Amniotic epithelial cell (primary cell): ENCODE measurements at regions not wholly inside any gene's neighbourhood (a gene's known extent, or its start where the extent isn't known, plus 50 kb on each side); places are given as distances from the start of the nearest gene placed in this dataset.

Experiments used
- DNase-seq: peaks from one replicate; pipeline ENCODE4 v3.0.0-alpha.2; 2010; ENCODE audit warnings: low read depth

DNA sequence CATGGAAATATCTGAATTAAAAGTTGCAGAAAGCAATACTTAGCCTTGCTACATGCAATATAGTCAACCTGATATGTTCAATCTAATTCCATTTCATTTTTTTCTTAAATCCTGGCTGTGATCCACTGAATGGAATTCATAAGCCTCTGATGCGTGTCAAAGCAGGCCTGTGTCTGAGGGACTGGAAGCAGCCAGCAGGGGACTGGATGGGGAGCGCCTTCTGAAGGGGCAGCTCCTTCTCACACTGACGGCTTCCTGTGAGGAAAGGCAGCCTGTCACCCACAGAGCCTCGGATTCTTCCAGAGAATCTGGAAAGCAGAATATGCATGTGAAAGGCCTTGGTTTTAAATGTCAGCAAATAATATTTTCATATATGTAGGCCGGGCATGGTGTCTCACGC is 73.5 kb downstream of the KCNF1 start:
- no peak for DNase-seq

DNA sequence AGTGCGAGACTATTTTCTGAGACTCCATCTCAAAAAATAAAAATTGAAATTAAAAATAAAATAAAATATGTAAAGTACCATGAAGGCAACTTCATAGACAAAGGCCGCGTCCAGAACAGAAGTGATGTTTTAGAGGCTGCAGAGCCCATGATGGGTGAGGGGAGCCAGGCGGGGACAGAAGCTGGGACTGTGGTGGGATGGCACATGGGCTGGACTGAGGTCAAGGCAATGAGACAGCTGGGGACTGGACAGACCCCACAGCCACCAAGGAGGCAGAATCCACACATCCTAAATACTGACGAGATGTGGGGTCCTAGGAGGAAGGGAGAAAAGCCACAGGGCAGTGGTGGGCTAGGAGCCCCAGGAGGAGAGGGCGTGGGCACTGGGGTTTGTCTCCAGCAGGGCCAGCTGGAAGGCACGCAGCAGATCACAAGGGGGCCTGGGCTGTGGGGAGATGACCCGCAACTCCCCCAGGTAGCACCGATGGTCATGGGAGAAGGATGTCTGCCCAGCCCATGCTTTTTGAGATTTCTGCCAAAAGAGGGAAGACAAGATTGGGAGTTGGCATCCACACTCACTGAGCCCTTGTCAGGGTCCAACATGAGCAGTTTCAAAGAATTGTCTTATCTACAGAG is 74.3 kb downstream of the KCNF1 start:
- no peak for DNase-seq

DNA sequence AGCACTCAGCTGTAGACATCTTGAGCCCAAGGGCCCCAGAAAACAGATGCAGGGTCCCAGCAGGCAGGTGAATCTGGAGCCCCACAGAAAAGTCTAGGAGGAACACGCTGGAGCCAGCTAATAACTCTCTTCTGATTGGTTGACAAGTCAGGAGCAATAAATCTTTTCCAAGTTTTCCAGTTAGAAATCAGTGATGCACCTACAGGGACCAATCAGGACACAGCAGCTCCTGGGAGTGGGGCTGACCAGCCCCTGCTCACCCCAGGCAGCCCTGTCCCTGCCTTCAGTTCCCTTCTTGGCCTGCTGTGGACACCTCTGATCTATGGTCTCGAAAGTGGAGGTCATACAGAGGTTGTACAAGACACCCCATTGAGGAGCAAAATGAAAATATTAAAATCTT is 75.7 kb downstream of the KCNF1 start:
- DNase-seq: no peak

DNA sequence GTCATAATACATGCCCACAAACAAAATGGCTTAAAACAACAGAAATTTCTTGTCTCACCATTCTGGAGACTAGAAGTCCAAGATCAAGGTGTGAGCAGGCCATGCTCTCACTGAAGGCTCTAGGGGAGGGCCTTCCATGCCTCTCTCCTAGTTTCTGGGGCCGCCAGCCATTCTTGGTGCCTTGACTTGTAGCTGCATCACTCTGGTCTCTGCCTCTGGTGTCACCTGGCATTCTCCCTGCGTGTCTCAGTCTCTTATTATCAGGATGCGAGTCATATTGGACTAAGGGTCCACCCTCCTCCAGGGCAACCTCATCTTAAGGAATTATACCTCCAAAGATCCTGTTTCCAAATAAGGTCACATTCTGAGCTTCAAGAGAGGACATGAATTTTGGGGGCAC is 76.1 kb downstream of the KCNF1 start:
- no peak for DNase-seq

DNA sequence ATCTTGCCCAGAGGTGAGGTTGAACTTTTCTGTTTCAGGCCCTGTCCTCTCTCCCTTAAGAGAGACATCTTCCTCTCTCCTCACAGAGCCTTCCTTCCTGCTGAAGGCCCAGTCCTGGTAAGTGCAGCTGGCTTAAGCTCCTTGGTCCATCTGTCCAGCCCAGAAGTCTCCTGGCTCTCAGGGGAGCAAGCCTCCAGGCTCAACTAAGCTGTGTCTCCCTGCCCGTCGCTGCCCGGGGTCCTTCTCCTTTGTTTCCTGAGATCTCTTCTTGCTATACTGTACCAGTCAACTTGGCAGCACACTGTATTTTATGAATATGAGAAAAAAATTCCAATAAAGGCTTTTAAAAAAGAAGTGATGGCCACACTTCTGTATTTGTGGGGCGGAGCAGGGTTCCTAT is 77.4 kb downstream of the KCNF1 start:
- no peak for DNase-seq

DNA sequence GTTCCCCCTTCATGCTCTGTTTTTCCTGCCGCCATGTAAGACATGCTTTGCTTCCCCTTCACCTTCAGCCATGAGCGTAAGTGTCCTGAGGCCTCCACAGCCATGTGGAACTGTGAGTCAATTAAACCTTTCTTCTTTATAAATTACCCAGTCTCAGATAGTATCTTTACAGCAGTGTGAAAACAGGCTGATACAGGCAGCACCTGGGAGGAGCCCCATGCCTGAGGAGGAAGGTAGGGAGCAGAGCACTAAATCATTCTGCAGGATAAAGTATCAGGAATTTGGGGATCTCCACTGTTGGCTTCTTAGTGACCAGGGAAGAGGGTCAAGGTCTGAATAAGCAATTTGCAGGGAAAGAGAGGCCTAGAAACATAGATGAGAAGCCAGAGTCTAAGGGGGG is 78.0 kb downstream of the KCNF1 start:
- DNase-seq: no peak

DNA sequence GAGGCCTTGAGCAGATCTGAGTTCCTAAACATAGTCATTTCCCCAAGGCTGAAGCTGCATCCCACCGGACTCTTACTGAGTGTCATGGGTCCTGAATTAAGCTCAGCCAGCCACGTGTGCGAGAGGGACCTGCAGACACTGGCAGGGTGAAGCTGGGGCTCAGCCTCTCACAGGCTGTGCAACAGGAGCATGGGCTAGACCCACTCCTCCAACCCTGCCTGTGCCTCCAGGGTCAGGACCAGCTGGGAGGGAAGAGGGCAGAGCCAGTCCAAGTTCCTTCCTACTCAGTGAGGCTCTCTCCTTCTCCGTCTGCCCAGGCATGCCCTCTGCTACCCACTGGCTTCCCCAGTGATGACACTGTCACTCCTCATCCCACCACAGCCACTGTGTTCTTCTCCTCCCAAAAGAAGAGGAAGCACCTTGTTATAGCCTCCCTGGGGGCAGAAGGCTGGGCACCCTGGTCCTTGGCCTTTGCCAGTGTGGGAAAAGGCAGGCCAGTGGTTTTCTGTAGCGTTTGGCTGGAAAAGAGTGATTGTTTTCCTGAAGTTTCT is 78.9 kb downstream of the KCNF1 start:
- no peak for DNase-seq

DNA sequence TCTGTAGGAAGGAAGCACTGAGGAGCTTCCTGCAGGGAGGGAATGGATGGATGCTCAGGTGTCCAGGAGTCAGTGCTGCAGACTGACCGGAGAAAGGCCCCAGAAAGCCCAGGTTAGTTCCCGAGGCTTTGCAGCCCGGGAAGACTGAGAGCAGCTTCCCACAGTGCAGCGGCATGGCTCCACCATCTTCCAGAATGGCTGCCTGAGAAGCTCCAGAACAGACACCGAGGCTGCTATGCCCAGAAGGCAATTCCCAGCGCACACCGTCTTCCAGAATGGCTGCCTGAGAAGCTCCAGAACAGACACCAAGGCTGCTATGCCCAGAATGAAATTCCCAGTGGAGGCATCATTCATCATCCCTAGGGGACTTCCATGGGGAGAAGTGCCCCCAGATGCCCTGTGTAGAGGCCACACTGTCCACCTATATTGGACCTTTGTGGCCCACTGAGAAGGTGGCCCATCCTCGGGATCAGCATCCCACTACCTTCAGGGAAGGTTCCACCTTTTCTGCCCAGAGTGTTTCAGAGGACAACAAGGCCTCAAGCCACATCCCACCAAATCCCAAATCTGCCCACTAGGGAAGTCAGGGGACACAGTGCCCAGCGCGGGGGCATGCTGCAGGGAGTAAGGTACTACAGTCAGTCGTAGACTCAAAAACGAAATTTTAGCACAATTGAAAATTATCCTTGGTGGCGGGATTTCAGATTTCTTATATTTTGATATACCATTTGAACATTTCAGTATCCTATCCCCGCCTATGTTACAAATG is 80.5 kb downstream of the KCNF1 start:
- DNase-seq: no peak

DNA sequence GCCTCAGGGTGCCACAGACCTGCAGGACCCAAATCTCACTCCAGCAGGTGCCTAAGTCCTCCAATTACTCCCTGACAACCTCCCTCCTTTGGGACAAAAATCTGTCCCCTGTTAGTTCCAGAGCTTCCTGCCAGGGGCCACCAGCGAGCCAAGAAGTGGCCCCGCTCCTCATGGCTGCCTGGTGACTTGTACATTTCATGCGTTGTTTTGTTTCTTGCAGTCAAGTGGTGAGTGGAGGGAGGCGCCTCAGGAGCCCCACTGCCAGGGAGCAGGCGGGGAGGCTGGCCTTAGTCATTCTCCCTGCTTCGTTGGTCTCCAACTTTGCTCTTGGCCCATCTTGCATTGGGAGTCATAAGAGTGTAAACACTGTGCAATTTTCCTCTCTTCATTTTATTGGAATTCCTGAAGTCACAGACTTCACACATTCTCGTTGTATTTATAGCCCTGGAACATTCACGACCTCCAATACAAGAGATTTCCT is 81.3 kb downstream of the KCNF1 start:
- no peak for DNase-seq

DNA sequence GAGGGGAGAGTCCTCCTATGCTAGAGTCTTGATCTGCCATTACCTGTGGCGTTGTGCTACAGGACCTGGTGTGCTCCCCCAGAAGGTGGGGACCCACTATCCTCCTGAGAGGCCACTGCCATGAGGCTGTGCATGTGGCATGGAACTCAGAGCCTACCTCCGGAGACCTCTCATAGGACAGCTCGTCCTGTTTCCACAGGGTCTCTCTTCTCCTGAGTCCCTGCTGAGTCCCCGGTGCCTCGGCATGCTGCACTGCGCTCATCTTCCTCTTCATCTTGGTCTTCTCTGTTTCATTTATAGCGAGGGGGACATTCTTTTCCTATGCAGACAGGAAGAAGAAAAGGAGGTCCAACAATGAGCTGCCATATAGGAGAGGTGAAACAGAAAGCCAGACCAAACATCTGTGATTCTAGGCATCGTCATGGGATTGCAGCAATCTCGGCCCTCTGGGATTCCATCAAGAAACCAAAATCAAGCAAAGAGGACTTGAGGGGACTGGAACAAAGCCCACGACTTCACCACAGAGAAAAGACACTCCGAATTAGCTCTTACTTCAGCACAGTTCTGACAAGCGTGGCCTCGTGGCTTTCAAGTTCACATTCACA is 83.7 kb downstream of the KCNF1 start:
- DNase-seq: no peak

DNA sequence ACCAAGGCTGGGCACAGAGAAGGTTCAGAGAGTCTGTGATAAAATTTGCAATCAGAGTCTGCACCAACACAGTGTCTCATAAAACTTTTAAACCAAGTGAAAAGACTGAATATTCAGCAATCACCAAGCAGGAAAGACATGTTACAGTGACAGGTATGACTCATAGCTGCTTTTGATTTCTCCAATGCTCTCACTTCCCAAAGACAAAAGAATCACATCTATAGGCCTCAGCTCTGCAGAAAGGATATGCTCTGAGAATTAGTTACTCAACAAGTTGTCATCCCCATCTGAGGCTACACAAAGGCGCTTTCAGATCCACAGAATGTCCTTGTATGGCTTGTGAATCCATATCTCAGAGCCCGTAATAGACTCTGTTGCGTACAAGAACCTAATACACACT is 92.5 kb downstream of the KCNF1 start:
- peak; percentile 7 for DNase-seq

DNA sequence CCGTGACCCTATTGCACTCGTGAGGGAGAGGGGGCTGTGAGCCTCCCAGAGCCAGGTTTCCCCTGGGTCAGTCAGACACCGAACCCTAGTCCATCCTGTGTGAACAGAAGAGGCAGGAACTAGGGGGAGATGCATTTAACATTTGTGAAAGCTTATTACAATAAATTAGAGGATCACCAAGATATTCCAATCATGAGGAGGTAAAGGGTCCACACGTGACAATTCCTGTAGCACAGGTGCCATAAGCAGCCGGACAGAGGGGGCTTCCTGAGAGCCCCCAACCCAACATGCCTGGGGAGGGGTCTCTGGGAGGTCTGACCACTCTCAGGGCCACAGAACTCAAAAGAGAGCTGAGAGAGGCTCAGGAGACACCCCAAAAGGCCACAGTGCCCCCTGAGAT is 93.3 kb downstream of the KCNF1 start:
- DNase-seq: no peak

DNA sequence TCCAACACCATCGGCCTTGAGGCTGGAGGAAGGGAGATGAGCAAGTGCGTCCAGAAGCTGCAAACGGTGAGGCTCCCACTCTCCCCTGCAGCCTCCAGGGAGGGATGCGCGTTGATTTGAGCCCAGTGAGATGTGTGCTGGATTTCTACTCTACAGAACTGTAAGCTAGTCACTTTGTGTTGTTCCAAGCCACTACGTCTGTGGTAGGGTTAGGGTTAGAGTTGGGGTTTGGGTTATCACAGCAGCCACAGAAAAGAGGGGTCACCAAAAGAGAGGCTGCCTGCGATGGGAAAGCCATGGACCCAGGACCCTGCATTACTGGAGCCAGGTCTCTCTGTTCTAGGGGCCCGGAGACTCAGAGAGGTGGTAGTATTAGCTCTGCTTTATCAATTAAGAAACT is 94.5 kb downstream of the KCNF1 start:
- DNase-seq: no peak

DNA sequence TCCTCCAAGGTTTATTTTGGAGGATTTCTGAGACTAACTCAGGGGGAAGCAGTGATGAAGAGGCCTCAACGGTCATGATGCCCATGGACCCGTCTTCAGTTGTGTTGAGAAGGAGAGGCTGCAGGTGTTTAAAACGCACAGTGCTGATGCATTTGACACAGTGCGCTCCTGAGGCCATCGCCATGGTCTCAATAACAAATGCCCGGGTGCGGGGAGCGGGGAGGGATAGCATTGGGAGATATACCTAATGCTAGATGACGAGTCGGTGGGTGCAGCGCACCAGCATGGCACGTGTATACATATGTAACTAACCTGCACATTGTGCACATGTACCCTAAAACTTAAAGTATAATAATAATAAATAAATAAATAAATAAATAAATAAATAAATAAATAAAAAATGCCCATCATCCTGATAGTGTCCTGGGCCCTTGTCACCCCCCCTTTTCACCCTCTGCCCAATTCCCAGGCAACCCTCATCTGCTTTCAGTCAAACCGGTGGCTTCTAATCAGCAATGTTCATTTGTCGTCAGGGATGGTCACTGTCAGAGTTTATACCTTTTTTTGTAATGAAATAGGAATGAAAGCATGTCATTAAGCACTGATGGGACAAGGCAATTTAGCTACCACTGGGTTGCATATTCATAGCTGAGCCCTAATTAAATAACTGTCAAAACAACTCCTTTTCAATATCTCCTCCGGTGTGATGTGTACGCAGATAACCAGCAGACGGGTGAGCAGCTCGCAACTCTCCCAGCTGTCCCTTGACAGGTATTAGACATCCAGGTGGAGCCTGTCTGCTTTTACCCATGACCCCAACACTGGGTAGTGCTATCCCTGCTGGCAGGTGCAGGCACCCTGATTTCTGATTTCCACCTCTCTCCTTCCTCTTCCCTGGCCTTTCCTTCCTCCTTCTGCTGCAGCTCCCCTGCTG is 95.9 kb downstream of the KCNF1 start:
- DNase-seq: no peak

DNA sequence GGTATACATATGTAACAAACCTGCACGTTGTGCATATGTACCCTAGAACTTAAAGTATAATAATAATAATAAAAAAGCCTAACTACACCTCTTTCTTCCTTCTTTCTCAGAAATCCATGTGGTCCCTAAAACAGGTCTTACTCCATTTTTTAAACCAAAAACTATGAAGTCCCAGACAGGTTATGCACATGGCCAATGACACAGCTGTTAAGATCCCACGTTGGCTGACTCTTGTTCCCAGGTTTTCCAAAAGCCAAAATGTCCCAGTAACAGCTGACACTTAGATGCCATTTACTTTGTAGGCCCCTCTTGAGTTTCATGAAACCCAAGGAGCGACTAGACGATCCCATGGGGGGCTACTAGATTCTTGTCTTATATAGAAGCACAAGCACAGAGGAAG is 97.0 kb downstream of the KCNF1 start:
- no peak for DNase-seq

DNA sequence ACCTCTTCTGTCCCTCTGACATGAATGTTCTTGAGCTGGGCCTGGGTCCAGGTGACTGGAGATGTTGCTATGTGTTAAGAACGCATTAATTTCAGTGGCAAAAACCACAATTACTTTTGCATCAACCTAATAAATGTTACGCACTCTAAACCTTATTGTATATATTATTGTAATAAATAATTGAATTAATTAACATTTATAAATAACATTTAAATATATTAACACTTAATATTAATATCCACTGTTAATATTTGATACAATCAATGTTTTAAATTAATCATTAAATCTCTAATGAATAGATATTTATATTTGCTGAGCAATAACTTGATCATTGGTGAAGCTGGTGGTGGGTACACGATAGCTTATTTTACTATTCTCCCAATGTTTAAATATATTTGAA is 97.4 kb downstream of the KCNF1 start:
- no peak for DNase-seq

DNA sequence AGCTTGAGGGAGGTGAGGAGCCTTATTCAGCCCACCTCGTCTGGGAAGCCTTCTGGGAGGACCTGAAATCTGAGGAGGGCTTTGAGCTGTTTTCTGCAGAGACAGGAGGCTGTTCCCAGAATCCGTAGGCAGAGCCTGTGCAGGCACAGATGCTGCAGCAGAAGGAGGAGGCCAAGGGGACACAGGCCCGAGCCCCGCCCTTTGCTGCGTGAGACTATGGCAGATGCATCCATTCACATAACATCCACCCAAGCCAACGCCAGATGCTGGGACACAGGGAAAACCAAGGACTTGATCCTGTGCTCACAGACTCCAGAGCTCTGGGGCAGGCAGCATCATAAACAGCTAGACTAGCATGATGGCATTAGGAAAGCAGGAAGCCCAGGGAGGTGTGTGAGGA is 98.2 kb downstream of the KCNF1 start:
- DNase-seq: no peak

DNA sequence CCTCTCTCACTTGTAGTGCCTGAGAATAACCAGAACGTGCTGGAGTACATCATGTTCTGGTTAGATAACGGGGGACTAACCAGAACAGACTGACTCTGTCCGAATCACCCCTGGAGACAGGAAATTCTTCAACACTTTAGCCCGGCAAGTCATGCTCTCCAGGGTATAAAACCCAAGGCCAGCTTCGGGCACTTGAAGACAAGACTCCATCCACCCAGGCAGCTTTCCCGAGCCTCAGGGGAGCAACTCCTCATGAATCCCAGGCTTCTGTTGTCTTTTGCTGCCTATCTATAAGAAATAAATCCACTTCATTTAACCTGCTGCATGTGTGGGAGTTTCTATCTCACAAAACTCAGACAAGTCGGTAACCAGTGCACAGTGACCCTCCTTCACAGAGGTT is 99.6 kb downstream of the KCNF1 start:
- no peak for DNase-seq

DNA sequence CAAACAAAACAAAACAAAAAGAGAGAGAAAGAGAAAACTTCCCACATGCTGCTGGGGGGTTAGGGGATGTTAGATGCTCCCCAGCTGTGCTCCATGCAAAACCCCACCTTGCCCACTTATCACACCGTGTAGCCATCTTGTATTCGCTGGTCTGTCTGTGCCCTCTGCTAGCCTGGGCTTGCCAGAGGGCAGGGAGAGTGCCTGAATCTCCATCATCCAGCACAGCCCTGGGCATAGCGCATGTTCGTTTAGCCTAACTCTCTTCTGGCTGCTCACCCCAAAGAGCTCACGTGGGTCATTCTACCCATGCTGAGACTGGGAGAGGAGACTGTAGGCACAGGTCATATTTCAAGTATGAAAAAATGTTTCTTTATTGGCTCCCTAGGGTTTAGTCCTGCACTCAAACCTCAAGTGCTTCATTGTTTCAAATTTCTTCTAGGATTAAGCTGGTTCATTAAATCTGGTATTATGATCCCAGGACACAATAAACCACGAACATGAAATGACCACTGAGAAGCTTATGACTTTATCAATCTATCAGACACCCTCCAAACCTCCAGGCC is 100.5 kb downstream of the KCNF1 start:
- no peak for DNase-seq

DNA sequence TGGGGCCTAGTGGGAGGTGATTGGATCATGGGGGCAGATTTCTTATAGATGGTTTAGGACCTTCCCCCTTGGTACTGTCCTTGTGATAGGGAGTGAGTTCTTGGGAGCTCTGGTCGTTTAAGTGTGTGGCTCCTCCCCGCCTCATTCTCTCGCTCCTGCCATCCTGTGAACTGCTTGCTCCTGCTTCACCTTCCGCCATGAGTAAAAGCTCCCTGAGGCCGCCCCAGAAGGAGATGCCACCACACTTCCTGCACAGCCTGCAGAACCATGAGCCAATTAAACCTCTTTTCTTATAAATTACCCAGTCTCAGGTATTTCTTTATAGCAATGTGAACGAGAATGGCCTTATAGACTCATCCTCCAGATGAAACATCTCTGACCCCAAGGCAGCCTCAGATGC is 101.5 kb downstream of the KCNF1 start:
- no peak for DNase-seq

DNA sequence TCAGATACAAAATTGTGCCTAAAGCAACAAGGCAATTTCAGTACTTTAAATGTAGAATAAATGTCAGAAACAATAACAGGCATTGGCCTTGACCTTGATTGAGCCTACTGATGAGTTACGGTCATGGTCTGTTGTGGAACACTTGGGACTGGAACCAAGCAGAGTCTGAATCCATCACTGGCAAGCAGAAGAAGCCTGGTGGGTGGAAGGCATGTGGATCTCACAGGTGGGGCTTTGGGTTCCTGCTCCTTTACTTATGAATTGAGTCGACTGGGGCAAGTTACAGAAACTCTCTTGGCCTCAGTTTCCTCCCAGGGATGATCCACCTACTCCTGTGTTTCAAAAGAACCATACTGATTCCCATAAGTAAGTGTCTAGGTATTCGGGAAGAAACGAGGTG is 102.3 kb downstream of the KCNF1 start:
- no peak for DNase-seq
